SHP77 treated with DMSO at 0.1 percent for 48 hours (cell line): ENCODE measurements at regions not wholly inside any gene's neighbourhood (a gene's known extent, or its start where the extent isn't known, plus 50 kb on each side); places are given as distances from the start of the nearest gene placed in this dataset.
"Not testable (repeated sequence)": the region's sequence is repeated elsewhere in the genome, so short reads cannot be mapped to it uniquely, and the experiment has no call there.

Experiments used
- DNase-seq: peaks from one replicate; lab custom pipeline; 2025; lab: John Stamatoyannopoulos, UW

GRCh38 chr6:14754751-14755513 is 490.9 kb upstream of the JARID2 start:
- DNase-seq, result no peak

- no peak for DNase-seq
These were observed 489.5 kb upstream of the JARID2 start for GRCh38 chr6:14756340-14756739.

GRCh38 chr6:14757014-14757413 is 488.9 kb upstream of the JARID2 start:
- no peak for DNase-seq

- DNase-seq, result no peak
These were observed 488.5 kb upstream of the JARID2 start for GRCh38 chr6:14757418-14757817.

GRCh38 chr6:14758421-14759081 is 487.3 kb upstream of the JARID2 start:
- no peak for DNase-seq

- no peak for DNase-seq
These were observed 485.7 kb upstream of the JARID2 start for GRCh38 chr6:14759976-14760672.

GRCh38 chr6:14762077-14762476 is 483.8 kb upstream of the JARID2 start:
- no peak for DNase-seq

GRCh38 chr6:14763139-14763538 is 482.7 kb upstream of the JARID2 start:
- no peak for DNase-seq

- DNase-seq, result no peak
These were observed 482.3 kb upstream of the JARID2 start for GRCh38 chr6:14763616-14764015.

- no peak for DNase-seq
These were observed 480.8 kb upstream of the JARID2 start for GRCh38 chr6:14765106-14765505.

- no peak for DNase-seq
These were observed 480.0 kb upstream of the JARID2 start for GRCh38 chr6:14765721-14766390.

- no peak for DNase-seq
These were observed 479.4 kb upstream of the JARID2 start for GRCh38 chr6:14766391-14766994.

- no peak for DNase-seq
These were observed 478.6 kb upstream of the JARID2 start for GRCh38 chr6:14767226-14767625.

- no peak for DNase-seq
These were observed 475.8 kb upstream of the JARID2 start for GRCh38 chr6:14770040-14770439.

- DNase-seq, result no peak
These were observed 475.3 kb upstream of the JARID2 start for GRCh38 chr6:14770572-14770971.

GRCh38 chr6:14771016-14771415 is 474.9 kb upstream of the JARID2 start:
- no peak for DNase-seq

- no peak for DNase-seq
These were observed 473.7 kb upstream of the JARID2 start for GRCh38 chr6:14772188-14772587.

GRCh38 chr6:14775528-14775927 is 470.3 kb upstream of the JARID2 start:
- no peak for DNase-seq

- no peak for DNase-seq
These were observed 469.6 kb upstream of the JARID2 start for GRCh38 chr6:14776307-14776706.

- no peak for DNase-seq
These were observed 463.9 kb upstream of the JARID2 start for GRCh38 chr6:14781772-14782525.

- not testable (repeated sequence) for DNase-seq
These were observed 462.9 kb upstream of the JARID2 start for GRCh38 chr6:14782921-14783464.
